Natural killer cell (primary cell): ENCODE measurements at regions not wholly inside any gene's neighbourhood (a gene's known extent, or its start where the extent isn't known, plus 50 kb on each side); places are given as distances from the start of the nearest gene placed in this dataset.

Source experiments
- ATAC-seq, 3 donors: fragments of 150-1000 bp in 2 of 3; fragments of 200-7000 bp in 1 of 3; cut with Tn5 transposase; 1 replicate in 1 of 3; 2 replicates in 2 of 3; pipeline ENCODE4 v1.10.0; 2021; ENCODE audit warnings: mild to moderate bottlenecking in 2 of 3, moderate library complexity in 2 of 3
- DNase-seq, 2 donors: peaks; one replicate each; pipeline versions ENCODE4 v3.0.0 to v3.0.0-alpha.2; 2013 to 2021; ENCODE audit warnings: mixed read lengths in 1 of 2
- H3K27ac ChIP-seq: one replicate; pipeline ENCODE4 v1.5.1; 2013; ENCODE audit warnings: mild to moderate bottlenecking, low read length
- H3K27me3 ChIP-seq: one replicate; pipeline ENCODE4 v1.6.1; 2013; ENCODE audit warnings: low read length; ENCODE audit not compliant: control insufficient read depth, insufficient read depth
- H3K36me3 ChIP-seq: one replicate; pipeline ENCODE4 v1.6.1; 2013; ENCODE audit warnings: low read length; ENCODE audit not compliant: control insufficient read depth, insufficient read depth
- H3K4me1 ChIP-seq: one replicate; pipeline ENCODE4 v1.6.1; 2013; ENCODE audit warnings: low read length; ENCODE audit not compliant: control insufficient read depth, insufficient read depth
- H3K4me3 ChIP-seq: one replicate; pipeline ENCODE4 v1.5.1; 2013; ENCODE audit warnings: low read length
- H3K9me3 ChIP-seq: one replicate; pipeline ENCODE4 v1.6.1; 2013; ENCODE audit warnings: low read length; ENCODE audit not compliant: control insufficient read depth, insufficient read depth
- H3K27ac Mint-ChIP-seq, 2 donors: one replicate each; pipeline ENCODE4 v1.8.0; 2022; ENCODE audit warnings: mild to moderate bottlenecking in 2 of 2, mixed read lengths in 2 of 2, moderate library complexity in 1 of 2
- H3K27me3 Mint-ChIP-seq, 2 donors: one replicate each; pipeline ENCODE4 v1.8.0; 2022; ENCODE audit warnings: low read depth in 2 of 2, mixed read lengths in 2 of 2
- H3K36me3 Mint-ChIP-seq: one replicate; pipeline ENCODE4 v1.8.0; 2022; ENCODE audit warnings: mixed read lengths
- H3K4me1 Mint-ChIP-seq, 2 donors: one replicate each; pipeline ENCODE4 v1.8.0; 2022; ENCODE audit warnings: mixed read lengths in 2 of 2
- H3K4me3 Mint-ChIP-seq: one replicate; pipeline ENCODE4 v1.8.0; 2022; ENCODE audit warnings: mild to moderate bottlenecking, moderate library complexity, mixed read lengths
- H3K9me3 Mint-ChIP-seq, 2 donors: one replicate each; pipeline ENCODE4 v1.8.0; 2022; ENCODE audit warnings: mixed read lengths in 2 of 2
- CTCF ChIP-seq: fragments of 200-600 bp; IDR thresholded peaks from one replicate; pipeline ENCODE4 v1.8.0; 2022; ENCODE audit warnings: antibody characterized with exemption
- WGBS: methylation state at CpG from one replicate; pipeline ENCODE4 v1.1.7; 2013; ENCODE audit warnings: missing lambda C conversion rate; ENCODE audit not compliant: insufficient coverage; 5-methylcytosine and 5-hydroxymethylcytosine counted together
- intact Hi-C: fragments of 100-400 bp; cut with micrococcal nuclease; formaldehyde crosslinking; loops from one replicate; pipeline ENCODE4 v1.14.2; 2022

GRCh38 chrX:131356725-131357124, 67.6 kb upstream of the IGSF1 start:
- intact Hi-C loops, result no loop called here

GRCh38 chrX:131359611-131360010, 70.5 kb upstream of the IGSF1 start:
- no peak for TF ChIP-seq CTCF
- Mint-ChIP-seq H3K4me1 (no peaks in the 10 kb centered on the region), H3K36me3 (no peaks in the 10 kb centered on the region), H3K9me3 (no peaks in the 10 kb centered on the region), H3K27ac (no peak overlapping the region), H3K4me3 (no peak overlapping the region), H3K27me3 (peaks cover 0 to 6% of the 10 kb centered on the region in 2 donors)
- no peak overlapping the region for H3K4me3 ChIP-seq
- DNase-seq (no peak), ATAC-seq (no peak)
- no peaks in the 10 kb centered on the region for H3K27me3 ChIP-seq
- 49% methylated on average over 2 of the region's 2 CpGs for WGBS
- no peaks in the 10 kb centered on the region for H3K36me3 ChIP-seq
- H3K27ac ChIP-seq, result no peak overlapping the region
- no peaks in the 10 kb centered on the region for H3K4me1 ChIP-seq
- intact Hi-C loops, result no loop called here
- H3K9me3 ChIP-seq, result no peaks in the 10 kb centered on the region

More at GRCh38 chrX:131356725-131357124, 67.6 kb upstream of the IGSF1 start:
- H3K9me3 ChIP-seq, result no peaks in the 10 kb centered on the region
- no peaks in the 10 kb centered on the region for H3K36me3 ChIP-seq
- DNase-seq (no peak), ATAC-seq (no peak)
- 58% methylated on average over 1 of the region's 1 CpG for WGBS
- H3K27me3 ChIP-seq, result no peaks in the 10 kb centered on the region
- Mint-ChIP-seq H3K27me3 (no peaks in the 10 kb centered on the region), H3K9me3 (no peaks in the 10 kb centered on the region), H3K4me1 (no peaks in the 10 kb centered on the region), H3K27ac (no peak overlapping the region), H3K4me3 (no peak overlapping the region), H3K36me3 (no peaks in the 10 kb centered on the region)
- H3K4me1 ChIP-seq, result no peaks in the 10 kb centered on the region
- no peak overlapping the region for H3K4me3 ChIP-seq
- H3K27ac ChIP-seq, result no peak overlapping the region
- TF ChIP-seq CTCF, result no peak

GRCh38 chrX:131365766-131366165, 76.7 kb upstream of the IGSF1 start:
- 49% methylated on average over 3 of the region's 3 CpGs for WGBS
- H3K4me1 Mint-ChIP-seq, result no peaks in the 10 kb centered on the region
- Histone ChIP-seq H3K9me3 (no peaks in the 10 kb centered on the region), H3K4me3 (no peak overlapping the region), H3K27ac (no peak overlapping the region), H3K4me1 (no peaks in the 10 kb centered on the region), H3K36me3 (no peaks in the 10 kb centered on the region), H3K27me3 (no peaks in the 10 kb centered on the region)
- no peak overlapping the region for H3K4me3 Mint-ChIP-seq
- ATAC-seq (no peak), DNase-seq (no peak)
- peaks cover 0 to 52% of the 10 kb centered on the region in 2 donors for H3K27me3 Mint-ChIP-seq
- no peaks in the 10 kb centered on the region for H3K36me3 Mint-ChIP-seq
- H3K9me3 Mint-ChIP-seq, result no peaks in the 10 kb centered on the region
- H3K27ac Mint-ChIP-seq, result no peak overlapping the region
- intact Hi-C loops, result no loop called here
- no peak for TF ChIP-seq CTCF

GRCh38 chrX:131366407-131366806, 77.3 kb upstream of the IGSF1 start:
- TF ChIP-seq CTCF, result no peak
- no peak for DNase-seq
- Histone ChIP-seq H3K27me3 (no peaks in the 10 kb centered on the region), H3K4me3 (no peak overlapping the region), H3K4me1 (no peaks in the 10 kb centered on the region), H3K27ac (no peak overlapping the region), H3K9me3 (no peaks in the 10 kb centered on the region), H3K36me3 (no peaks in the 10 kb centered on the region)
- Mint-ChIP-seq H3K4me3 (no peak overlapping the region), H3K9me3 (no peaks in the 10 kb centered on the region), H3K36me3 (no peaks in the 10 kb centered on the region), H3K4me1 (no peaks in the 10 kb centered on the region), H3K27me3 (peaks cover 0 to 58% of the 10 kb centered on the region in 2 donors), H3K27ac (no peak overlapping the region)
- no peak for ATAC-seq
- WGBS, result 47% methylated on average over 5 of the region's 6 CpGs
- intact Hi-C loops, result no loop called here
